Muscle layer of colon (tissue), 2 donors: ENCODE measurements at regions not wholly inside any gene's neighbourhood (a gene's known extent, or its start where the extent isn't known, plus 50 kb on each side); places are given as distances from the start of the nearest gene placed in this dataset.

ENCODE experiments used
- H3K27ac ChIP-seq: one replicate; pipeline ENCODE4 v1.7.0; 2013; ENCODE audit warnings: low read depth, mild to moderate bottlenecking, low read length, moderate library complexity
- H3K27me3 ChIP-seq, 2 donors: one replicate each; pipeline ENCODE4 v1.7.0; 2013; ENCODE audit warnings: low read length in 2 of 2, mild to moderate bottlenecking in 2 of 2; ENCODE audit not compliant: insufficient read depth in 2 of 2, control insufficient read depth in 1 of 2
- H3K36me3 ChIP-seq: one replicate; pipeline ENCODE4 v1.7.0; 2013; ENCODE audit warnings: mild to moderate bottlenecking, low read length; ENCODE audit not compliant: insufficient read depth
- H3K4me1 ChIP-seq: one replicate; pipeline ENCODE4 v1.7.0; 2013; ENCODE audit warnings: mild to moderate bottlenecking, low read length; ENCODE audit not compliant: insufficient read depth
- H3K4me3 ChIP-seq, 2 donors: one replicate each; pipeline ENCODE4 v1.7.0; 2013; ENCODE audit warnings: low read length in 2 of 2, low read depth in 1 of 2, mild to moderate bottlenecking in 1 of 2, moderate library complexity in 1 of 2
- H3K9ac ChIP-seq: one replicate; pipeline ENCODE4 v1.7.0; 2013; ENCODE audit warnings: low read length
- H3K9me3 ChIP-seq: one replicate; pipeline ENCODE4 v1.7.0; 2013; ENCODE audit warnings: mild to moderate bottlenecking, low read length
- donor health status: abdominal sarcoma.
- donor health status: Adenocarcinoma of cecum.

- no peaks in the 10 kb centered on the region for H3K4me1 ChIP-seq
- H3K27me3 ChIP-seq, result no peaks in the 10 kb centered on the region
- no peak overlapping the region for H3K9ac ChIP-seq
- H3K4me3 ChIP-seq, result no peak overlapping the region
- H3K9me3 ChIP-seq, result no peaks in the 10 kb centered on the region
- no peak overlapping the region for H3K27ac ChIP-seq
- H3K36me3 ChIP-seq, result no peaks in the 10 kb centered on the region
Measured at GRCh38 chr3:103685939-103686338, 1251.1 kb downstream of the ZPLD1 start.

DNA sequence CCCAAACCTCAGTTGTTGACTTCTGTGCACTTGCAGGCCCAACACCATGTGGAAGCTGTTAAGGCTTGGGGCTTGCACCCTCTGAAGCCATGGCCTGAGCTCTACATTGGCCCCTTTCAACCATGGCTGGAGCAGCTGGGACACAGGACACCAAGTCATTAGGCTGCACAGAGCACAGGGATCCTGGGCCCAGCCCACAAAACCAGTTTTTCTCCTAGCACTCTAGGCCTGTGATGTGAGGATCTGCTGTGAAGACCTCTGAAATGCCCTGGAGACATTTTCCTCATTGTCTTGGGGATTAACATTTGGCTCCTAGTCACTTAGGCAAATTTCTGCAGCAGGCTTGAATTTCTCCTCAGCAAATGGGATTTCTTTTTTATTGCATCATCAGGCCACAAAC lies 1255.7 kb downstream of the ZPLD1 start:
- no peaks in the 10 kb centered on the region for H3K36me3 ChIP-seq
- H3K27me3 ChIP-seq, result no peaks in the 10 kb centered on the region
- no peak overlapping the region for H3K9ac ChIP-seq
- H3K4me3 ChIP-seq, result no peak overlapping the region
- no peaks in the 10 kb centered on the region for H3K4me1 ChIP-seq
- no peak overlapping the region for H3K27ac ChIP-seq
- no peaks in the 10 kb centered on the region for H3K9me3 ChIP-seq

DNA sequence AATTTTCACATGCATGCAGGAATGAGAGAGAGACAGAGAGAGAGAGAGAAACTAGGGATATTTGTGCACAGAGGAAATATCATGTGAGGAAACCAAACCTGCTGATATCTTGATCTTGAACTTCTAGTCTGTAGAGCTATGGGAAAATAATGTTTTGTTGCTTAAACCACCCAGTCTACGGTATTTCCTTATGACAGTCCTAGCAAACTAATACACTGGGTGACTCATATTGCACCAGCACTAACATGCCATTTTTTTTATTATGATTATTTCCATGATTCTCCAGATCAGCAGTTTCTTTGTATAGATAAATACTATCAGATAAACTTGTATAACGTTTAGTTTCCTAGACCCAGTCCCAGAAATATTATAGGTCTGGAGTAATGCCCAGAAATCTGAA lies 1259.0 kb downstream of the ZPLD1 start:
- no peaks in the 10 kb centered on the region for H3K36me3 ChIP-seq

DNA sequence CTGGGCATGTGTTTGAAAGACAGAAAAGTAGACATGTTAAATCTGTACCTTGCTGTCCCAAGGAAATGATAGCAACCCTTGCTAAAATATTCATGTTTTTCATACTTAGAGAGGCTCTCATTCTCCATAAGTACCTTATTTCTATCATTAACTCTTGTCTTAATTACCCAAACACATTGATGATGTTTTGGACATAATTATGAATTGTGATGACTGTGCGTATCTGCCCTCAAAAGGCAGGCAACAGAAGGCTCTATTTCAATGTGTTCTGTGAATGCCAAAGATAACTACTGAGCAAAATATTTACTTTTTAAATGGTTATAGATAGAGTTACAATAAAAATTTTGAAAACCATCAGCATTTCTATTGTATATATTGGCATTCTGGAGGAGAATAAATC lies 1263.8 kb downstream of the ZPLD1 start:
- Histone ChIP-seq H3K27me3 (no peaks in the 10 kb centered on the region), H3K9me3 (no peaks in the 10 kb centered on the region), H3K4me3 (no peak overlapping the region), H3K27ac (no peak overlapping the region), H3K36me3 (no peaks in the 10 kb centered on the region), H3K9ac (no peak overlapping the region), H3K4me1 (no peaks in the 10 kb centered on the region)

More for the DNA sequence above, 1259.0 kb downstream of the ZPLD1 start:
- Histone ChIP-seq H3K4me1 (no peaks in the 10 kb centered on the region), H3K27me3 (no peaks in the 10 kb centered on the region), H3K27ac (no peak overlapping the region), H3K4me3 (no peak overlapping the region), H3K9me3 (no peaks in the 10 kb centered on the region), H3K9ac (no peak overlapping the region)

DNA sequence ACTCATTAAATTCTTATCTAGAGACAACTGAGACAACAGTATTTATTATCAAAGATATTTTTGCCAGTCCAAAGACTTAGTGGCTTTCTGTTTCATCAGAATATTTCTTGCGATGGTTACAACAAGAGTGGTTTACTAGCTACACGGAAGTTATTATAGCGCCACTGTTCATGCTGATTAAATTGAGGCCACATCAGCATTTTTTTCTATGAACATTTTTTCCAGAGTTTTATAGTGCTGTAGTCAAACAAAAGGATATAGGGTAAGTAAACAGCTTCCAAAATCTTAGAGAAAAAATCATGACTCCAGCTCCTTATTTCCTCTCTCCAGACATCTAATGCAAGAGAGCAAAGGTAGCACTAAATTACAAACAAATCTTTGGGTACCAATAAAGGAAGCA lies 1264.4 kb downstream of the ZPLD1 start:
- Histone ChIP-seq H3K9ac (no peak overlapping the region), H3K4me1 (no peaks in the 10 kb centered on the region), H3K27ac (no peak overlapping the region), H3K27me3 (no peaks in the 10 kb centered on the region), H3K36me3 (no peaks in the 10 kb centered on the region), H3K4me3 (no peak overlapping the region), H3K9me3 (no peaks in the 10 kb centered on the region)

- Histone ChIP-seq H3K9me3 (no peaks in the 10 kb centered on the region), H3K36me3 (no peaks in the 10 kb centered on the region), H3K4me3 (no peak overlapping the region), H3K27me3 (no peaks in the 10 kb centered on the region), H3K9ac (no peak overlapping the region), H3K4me1 (no peaks in the 10 kb centered on the region), H3K27ac (no peak overlapping the region)
Measured at GRCh38 chr3:103705641-103706040, 1270.8 kb downstream of the ZPLD1 start.

DNA sequence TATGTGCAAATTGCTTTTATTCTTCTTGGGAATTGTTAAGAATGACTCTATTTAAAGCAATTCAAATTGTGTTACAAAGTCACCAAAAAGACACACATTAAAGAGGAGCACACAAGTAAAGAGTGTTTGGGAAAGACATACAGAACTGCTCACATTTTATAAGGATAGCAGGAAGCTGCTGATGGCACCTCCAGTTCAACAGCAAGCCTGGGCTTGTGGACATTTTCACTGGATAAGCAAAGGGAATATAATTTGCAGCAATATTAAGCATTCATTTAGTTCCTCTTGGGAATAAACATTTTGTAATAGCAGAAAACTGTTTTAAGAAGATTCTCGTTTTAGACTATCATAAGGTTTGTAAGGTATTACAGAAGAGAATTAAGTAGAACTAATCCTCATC lies 1271.9 kb downstream of the ZPLD1 start:
- H3K4me3 ChIP-seq, result no peak overlapping the region
- no peaks in the 10 kb centered on the region for H3K36me3 ChIP-seq
- H3K27ac ChIP-seq, result no peak overlapping the region
- no peaks in the 10 kb centered on the region for H3K9me3 ChIP-seq
- H3K9ac ChIP-seq, result no peak overlapping the region
- H3K4me1 ChIP-seq, result no peaks in the 10 kb centered on the region
- H3K27me3 ChIP-seq, result no peaks in the 10 kb centered on the region

DNA sequence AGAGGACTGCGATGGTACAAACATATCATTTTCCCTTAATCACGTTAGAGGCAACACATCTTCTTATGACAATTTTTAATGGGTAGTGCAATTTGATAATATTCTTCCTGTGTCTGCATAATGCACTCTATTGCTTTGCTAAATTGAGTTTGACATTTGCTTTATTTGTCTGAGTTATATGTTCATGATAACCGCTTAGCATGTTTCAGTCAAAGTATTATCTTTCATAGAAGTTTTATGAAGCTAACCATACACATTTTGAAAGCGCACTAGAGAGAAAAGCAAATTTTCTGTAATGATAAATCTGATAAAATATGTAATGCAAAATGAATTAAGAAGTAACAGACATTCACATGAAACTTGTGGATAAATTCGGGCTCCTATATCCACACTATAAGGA lies 1276.9 kb downstream of the ZPLD1 start:
- no peak overlapping the region for H3K9ac ChIP-seq

DNA sequence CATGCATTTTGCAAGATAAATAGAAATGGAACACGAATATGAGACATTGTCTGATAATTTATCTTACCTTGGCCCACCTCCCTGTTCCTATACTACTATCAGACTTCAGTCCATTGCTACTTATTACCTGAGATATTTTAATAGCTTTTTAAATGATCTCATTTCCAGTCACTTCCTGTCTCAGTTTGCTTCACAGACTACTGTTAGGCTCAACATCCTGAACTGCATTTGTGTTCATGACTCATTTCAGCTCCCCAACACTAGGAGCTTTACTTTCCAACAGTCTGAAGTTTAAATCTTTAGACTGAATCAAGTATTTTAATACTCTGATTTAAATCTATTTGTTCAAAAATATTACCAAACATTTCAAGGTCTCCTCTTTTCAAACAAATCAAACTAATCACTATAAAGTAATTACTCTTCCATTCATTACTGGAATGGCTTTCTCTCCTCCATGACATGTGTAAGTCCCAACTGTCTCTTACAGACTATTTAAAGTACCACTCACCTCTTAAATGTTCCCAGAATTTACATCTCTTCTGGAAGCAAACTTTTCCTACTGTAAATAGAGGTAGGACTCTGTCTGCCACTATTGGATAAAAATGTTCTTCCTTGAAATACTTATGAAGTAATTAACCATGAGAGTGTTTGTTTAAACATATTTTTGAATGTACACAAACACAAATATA lies 1277.6 kb downstream of the ZPLD1 start:
- Histone ChIP-seq H3K27me3 (no peaks in the 10 kb centered on the region), H3K4me3 (no peak overlapping the region), H3K9ac (no peak overlapping the region), H3K36me3 (no peaks in the 10 kb centered on the region), H3K4me1 (no peaks in the 10 kb centered on the region), H3K27ac (no peak overlapping the region), H3K9me3 (no peaks in the 10 kb centered on the region)

More for the DNA sequence above, 1276.9 kb downstream of the ZPLD1 start:
- Histone ChIP-seq H3K4me1 (no peaks in the 10 kb centered on the region), H3K36me3 (no peaks in the 10 kb centered on the region), H3K9me3 (no peaks in the 10 kb centered on the region), H3K27me3 (no peaks in the 10 kb centered on the region), H3K4me3 (no peak overlapping the region), H3K27ac (no peak overlapping the region)

- no peaks in the 10 kb centered on the region for H3K9me3 ChIP-seq
- no peaks in the 10 kb centered on the region for H3K36me3 ChIP-seq
- no peaks in the 10 kb centered on the region for H3K27me3 ChIP-seq
- no peak overlapping the region for H3K4me3 ChIP-seq
- H3K9ac ChIP-seq, result no peak overlapping the region
- no peaks in the 10 kb centered on the region for H3K4me1 ChIP-seq
- H3K27ac ChIP-seq, result no peak overlapping the region
Measured at GRCh38 chr3:103729547-103729946, 1294.7 kb downstream of the ZPLD1 start.

DNA sequence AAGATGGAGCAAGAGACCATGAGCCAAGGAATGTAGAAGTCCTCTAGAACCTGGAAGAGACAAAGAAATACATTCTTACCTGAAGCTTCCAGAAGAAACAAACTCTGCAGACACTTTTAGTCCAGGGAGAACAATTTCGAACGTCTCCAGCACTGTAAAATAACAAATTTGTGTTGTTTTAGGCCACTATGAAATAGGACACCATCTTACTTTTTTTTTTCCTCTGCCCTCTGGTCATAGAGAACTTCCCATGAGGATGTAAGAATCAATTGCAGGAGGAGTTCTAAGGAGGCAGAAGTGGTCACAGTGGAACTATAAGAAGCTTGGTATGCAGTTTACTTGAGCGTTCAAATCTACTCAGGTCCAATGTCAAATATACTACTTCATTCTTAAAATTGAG lies 1295.9 kb downstream of the ZPLD1 start:
- Histone ChIP-seq H3K9me3 (no peaks in the 10 kb centered on the region), H3K27me3 (no peaks in the 10 kb centered on the region), H3K9ac (no peak overlapping the region), H3K4me1 (no peaks in the 10 kb centered on the region), H3K36me3 (no peaks in the 10 kb centered on the region), H3K4me3 (no peak overlapping the region), H3K27ac (no peak overlapping the region)

- Histone ChIP-seq H3K9me3 (no peaks in the 10 kb centered on the region), H3K27me3 (no peaks in the 10 kb centered on the region), H3K4me3 (no peak overlapping the region), H3K36me3 (no peaks in the 10 kb centered on the region), H3K4me1 (no peaks in the 10 kb centered on the region), H3K27ac (no peak overlapping the region), H3K9ac (no peak overlapping the region)
Measured at GRCh38 chr3:103752986-103753385, 1318.2 kb downstream of the ZPLD1 start.
